ENCODE measurements at regions not wholly inside any gene's neighbourhood (a gene's known extent, or its start where the extent isn't known, plus 50 kb on each side); places are given as distances from the start of the nearest gene placed in this dataset.
A peak's percentile ranks its signal among the peaks of the same experiment; 100 is the strongest.
"Not testable (repeated sequence)": the region's sequence is repeated elsewhere in the genome, so short reads cannot be mapped to it uniquely, and the experiment has no call there.

DNA sequence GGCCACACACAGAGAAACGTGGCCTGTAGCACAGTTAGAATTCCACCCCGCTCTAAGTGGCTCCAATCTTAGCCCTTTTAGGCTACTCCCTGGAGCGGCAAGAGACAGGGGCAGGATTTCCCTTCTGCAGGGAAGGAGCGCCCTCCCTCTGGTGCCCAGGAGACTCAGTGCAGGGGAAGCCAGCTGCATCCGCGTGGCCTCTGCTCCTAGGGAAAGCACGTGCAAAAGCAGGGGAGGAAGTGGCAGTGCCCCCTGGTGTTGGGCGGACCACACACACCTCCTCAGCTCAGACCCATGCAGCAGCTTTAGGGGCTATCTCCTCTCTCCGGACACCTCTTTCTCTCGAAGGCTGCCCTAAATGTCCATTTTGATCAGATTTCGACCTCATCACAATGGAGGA, 50.0 kb downstream of the SPRING1 start:
- peak; percentile 21 to 29 for DNase-seq (ENCODE audit: low read depth in 2 of 2)

DNA sequence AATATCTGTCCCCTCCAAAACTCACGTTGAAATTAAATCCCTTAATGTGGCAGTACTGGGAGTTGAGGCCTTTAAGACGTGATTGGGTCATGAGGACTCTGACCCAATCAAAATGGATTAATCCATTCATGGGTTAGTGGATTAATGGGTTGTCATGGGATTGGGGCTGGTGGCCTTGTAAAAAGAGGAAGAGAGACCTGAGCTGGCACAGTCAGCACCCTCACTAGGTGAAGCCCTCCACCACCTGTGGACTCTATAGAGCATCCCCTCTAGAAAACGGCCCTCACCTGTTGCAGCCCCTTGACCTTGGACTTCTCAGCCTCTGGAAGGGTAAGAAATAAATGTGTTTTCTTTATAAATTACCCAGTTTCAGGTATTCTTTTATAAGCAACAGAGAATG, 53.0 kb downstream of the SPRING1 start:
- no peak for DNase-seq (ENCODE audit: low read depth in 2 of 2)

DNA sequence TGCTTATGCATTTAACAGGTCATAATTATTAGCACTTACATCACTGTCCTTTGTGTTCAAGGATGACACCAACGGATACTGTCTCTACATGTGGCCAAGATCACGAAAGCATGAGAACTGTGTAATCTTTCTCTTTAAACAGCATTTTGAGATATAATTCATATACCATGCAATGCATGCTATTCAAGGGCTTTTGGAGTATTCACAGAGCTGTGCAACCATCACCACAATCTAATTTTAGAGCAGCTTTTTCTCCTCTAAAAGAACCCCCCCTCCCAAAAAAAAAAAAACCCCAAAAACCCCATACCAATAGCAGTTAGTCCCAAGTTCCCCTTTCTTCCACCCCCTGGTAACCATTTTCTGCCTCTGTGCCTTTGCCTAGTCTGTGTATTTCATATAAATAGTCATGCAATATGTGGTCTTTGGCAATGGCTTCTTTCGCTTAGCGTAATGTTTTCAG, 60.6 kb downstream of the SPRING1 start:
- no peak for DNase-seq (ENCODE audit: low read depth in 2 of 2)

DNA sequence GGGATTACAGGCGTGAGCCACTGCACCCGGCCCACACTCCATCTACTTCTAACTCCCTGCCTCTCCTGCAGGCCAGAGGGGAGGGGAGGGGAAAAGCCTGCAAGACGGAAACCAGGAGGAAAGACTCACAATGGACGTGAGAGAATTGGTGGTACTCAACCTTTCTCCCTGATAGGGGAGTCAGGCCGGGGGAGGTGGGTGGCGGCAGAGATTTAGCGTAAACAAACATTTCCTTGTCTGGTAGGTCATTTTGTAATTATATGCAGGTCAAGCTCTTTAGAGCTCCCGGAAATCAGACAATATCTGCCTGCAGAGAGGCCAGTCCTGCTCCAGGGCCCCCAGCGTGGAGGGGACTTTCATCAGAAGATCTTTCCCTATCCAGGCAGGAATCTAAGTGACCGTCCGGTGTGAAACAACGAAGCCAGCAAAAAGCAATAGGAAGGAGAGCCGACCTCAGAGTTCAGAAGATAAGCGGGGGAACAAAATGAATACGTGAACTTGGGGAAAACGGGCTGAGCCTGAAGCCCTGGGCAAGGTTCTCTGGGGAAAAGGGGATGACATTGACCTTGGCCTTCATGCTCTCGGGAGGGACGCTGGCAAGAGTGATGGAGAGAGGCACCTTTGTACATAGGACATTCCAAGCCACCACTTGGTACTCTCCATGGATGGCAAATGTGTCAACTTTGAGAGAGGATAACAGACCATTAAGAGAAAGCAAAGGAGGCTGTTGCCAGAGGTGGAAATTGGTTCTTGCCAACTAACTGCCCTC, 62.3 kb downstream of the SPRING1 start:
- DNase-seq (ENCODE audit: low read depth in 2 of 2) = no peak

DNA sequence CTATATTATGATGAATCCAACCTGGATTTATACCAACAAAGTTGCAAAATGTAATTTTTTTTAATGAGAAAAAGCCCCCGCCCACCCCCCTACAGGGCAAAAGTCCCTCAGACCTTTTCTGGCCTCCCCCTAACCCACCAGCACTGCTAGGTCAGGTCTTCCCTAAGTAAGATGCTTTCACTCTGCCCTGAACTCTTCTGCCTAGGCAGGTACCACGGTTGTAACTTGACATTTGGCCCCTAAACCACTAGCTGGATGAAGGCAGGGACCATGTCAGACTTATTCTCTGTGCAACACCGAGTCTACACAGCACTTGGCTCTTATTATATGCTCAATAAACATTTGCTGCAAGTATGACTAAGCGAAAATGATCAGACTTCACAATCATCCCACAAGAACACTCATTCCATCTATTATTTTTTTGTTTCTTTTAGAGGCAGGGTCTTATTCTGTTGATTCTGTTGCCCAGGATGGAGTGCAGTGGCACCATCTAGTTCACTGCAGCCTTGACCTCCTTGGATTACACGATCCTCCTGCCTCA, 63.2 kb downstream of the SPRING1 start:
- no peak for DNase-seq (ENCODE audit: low read depth in 2 of 2)

DNA sequence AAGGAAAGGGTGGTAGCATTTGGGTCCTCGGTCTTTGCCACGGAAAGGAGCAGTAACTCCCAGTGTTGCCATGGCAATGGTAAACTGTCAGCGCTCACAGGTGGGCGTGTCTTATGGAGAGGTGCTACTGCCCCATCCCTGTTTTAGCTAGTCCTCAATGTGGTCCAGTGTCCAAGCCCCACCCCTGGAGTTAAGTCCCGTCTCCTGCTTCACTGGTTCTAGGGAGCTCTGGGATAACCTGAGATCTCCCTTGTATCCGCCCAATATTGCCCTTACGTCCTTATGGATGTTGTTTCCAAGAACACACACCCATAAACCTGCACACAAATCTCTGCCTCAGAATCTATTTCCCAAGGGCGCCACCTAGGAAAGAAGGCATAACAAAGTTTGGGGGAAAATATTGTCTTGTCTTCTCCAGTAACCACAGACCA, 64.2 kb downstream of the SPRING1 start:
- DNase-seq (ENCODE audit: low read depth in 2 of 2) = no peak

DNA sequence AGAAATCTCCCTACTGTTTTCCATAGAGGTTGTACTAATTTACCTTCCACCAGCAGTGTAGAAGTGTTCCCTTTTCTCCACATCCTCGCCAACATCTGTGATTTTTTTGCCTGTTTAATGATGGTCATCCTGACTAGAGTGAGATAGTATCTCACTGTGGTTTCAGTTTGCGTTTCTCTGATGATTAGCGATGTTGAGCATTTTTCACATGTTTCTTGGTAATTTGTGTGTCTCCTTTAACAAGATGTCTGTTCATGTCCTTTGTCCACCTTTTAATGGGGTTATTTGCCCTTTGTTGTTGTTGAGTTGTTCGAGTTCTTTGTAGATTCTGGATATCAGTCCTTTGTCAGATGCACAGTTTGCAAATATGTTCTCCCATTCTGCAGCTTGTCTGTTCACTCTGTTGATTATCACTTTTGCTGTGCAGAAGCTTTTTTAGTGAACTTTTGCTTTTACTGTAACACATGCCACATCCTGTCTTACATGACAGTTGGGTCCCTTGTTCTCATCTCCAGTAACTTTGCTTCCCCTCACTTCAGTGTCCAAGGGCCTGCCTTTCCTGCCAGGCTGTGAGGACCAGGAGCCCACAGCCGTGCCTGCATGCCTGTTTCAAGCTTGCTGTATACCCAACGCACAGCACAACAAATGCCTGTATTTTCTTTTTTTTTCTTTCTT, 64.9 kb downstream of the SPRING1 start:
- DNase-seq (ENCODE audit: low read depth in 2 of 2) = no peak

DNA sequence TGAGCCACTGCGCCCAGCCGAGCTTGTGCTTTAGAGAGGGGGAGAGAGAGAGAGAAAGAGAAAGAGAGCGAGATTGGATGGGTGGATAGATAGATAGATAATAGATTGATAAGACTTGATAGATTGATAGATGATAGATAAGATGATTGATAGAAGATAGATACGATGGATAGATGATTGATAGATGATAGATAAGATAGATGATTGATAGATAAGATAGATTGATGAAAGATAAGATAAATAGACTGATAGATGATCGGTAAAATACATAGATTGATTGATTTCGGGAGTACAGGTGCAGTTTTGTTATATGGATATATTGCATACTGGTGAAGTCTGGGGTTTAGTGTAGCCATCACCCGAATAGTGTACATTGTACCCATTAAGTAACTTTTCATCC, 65.9 kb downstream of the SPRING1 start:
- DNase-seq (ENCODE audit: low read depth in 2 of 2) = no peak

DNA sequence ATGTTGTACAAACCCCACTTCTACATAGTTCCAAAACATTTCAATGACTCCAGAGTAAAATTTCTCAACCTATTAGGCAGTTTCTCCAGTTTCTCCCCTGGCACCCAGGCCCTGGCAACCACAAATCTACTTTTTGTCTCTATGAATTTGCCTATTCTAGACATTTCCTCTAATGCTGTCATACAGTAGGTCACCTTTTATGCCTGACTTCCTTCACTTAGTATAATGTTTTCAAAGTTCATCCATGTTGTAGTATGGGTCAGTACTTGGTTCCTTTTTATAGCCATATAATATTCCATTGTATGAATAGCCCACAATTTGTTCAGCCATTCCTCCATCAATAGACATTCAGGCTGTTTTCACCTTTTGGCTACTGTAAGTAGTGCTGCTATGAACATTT, 67.0 kb downstream of the SPRING1 start:
- DNase-seq (ENCODE audit: low read depth in 2 of 2) = no peak

DNA sequence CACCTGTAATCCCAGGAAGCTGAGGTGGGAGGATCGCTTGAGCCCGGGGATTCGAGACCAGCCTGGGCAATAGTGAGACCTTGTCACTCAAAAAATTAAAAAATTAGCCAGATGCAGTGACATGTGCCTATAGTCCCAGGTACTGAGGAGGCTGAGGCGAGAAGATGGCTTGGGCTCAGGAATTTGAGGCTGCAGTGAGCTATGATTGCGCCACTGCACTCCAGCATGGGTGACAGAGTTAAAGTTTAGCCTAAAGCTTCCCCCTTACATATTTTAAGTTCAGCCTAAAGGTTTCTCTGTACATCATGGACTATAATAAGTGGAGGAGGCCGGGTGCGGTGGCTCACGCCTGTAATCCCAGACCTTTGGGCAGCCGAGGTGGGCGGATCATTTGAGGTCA, 70.1 kb downstream of the SPRING1 start:
- DNase-seq (ENCODE audit: low read depth in 2 of 2) = no peak

DNA sequence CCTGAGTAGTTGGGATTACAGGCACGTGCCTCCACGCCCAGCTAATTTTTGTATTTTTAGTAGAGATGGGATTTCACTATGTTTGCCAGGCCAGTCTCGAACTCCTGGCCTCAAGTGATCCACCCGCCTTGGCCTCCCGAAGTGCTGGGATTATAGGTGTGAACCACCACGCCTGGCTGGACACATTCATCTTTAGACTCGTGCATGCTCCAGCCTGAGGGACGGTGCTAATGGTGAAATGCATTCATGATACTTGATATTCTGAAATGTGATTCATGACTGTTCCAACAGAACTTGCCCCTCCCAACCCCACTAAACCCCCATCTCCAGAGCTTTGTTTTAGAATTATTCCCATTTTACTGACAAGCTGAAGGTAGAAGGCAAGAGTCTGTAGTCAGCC, 71.0 kb downstream of the SPRING1 start:
- not testable (repeated sequence) for DNase-seq (ENCODE audit: low read depth in 2 of 2)

DNA sequence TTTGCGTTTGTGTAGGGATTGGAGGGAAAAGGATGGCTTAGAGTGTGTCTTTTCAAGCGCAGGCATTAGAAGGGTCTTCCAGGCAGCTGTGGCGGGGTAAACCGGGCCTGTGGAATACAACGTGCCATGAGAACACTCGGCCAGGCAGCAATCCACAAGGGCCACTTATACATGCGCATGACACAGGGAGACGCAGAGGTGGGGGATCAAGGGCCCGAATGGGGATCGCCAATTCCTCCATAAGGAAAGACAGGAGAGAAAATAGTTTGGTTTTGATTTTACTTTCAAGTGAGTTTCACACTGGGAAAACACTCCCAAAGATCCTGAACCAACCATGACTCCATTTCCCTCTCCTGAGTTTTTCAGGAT, 71.6 kb downstream of the SPRING1 start:
- no peak for DNase-seq (ENCODE audit: low read depth in 2 of 2)

DNA sequence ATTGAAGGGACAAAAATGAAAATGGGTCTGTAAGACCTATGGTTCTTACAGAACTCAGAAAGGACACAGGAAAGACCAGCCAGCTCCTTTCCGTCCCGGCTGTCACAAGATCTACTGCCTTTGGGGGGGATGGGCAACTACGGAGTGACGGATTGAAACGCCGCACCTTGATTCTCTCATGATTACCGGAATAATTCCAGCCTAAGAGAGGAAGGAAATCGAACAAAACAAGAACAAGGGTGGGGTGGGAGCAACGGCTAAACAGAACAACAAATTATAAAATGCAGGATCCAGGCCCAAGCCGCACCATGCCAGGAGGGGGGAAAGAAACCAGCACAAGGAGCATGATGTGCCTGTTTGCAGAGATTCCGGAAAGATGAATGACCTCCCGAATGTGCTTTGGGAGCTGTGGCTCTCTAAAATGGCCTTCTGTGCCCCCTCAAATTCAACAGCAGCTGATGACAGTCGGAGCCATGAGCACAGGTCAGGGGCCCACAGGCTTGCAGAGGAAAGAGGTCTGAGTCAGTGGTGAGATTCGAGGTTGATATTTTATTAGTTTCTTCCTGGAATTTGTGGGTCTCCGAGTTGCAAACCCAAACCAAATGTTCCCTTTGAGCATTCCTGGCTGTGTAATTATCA, 72.1 kb downstream of the SPRING1 start:
- no peak for DNase-seq (ENCODE audit: low read depth in 2 of 2)

DNA sequence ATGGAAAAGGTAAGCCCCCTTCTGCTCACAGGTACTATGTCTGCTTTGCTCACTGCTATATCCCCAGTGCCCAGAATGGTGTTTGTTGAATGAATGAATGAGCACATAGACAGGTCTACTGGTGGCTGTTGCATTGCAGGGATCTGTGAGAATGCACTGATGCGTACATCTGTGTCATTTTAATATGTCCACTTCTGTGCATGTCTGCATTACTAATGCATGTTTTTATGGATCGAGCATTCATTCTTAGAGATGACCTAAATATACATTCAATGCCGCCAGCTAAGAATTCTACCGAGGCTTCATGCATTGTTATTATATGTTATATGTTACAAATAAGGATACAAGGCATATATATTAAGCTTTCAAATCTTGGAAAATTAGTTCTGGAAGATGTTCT, 73.8 kb downstream of the SPRING1 start:
- no peak for DNase-seq (ENCODE audit: low read depth in 2 of 2)

DNA sequence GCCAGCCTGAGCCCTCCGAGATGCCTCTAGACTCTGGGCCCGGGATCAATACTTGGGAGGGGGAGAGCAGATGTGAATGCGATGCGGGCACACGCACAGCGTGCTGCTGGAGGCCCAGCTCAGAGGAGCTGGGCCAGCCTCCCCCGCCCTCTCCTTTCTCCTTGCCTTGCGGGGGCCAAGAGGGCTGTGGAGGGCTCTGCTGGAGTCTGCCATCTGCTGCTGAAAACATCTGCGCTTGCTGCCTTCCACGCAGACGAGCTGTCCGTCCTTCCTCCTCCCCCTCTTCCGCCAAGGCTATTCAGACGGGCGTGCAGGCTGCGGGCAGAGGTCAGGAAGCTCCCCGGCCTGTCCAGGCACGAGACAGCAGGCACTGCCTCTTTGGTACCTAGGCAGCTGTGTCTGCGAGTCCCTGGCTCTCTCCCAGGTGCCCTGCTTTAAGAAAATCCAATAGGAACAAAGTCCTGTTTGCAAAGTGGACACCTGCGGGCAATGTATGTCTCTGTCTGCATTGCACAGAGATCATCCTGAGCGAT, 75.2 kb downstream of the SPRING1 start:
- no peak for DNase-seq (ENCODE audit: low read depth in 2 of 2)

DNA sequence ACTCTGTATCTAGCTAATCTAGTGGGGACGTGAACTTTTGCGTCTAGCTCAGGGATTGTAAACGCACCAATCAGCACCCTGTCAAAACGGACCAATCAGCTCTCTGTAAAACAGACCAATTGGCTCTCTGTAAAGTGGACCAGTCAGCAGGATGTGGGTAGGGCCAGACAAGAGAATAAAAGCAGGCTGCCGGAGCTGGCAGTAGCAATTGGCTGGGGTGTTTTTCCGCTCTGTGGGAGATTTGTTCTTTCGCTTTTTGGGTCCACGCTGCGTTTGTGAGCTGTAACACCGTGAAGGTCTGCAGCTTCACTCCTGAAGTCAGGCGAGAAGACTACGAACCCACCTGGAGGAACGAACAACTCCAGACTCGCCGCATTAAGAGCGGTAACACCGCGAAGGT, 76.5 kb downstream of the SPRING1 start:
- no peak for DNase-seq (ENCODE audit: low read depth in 2 of 2)

DNA sequence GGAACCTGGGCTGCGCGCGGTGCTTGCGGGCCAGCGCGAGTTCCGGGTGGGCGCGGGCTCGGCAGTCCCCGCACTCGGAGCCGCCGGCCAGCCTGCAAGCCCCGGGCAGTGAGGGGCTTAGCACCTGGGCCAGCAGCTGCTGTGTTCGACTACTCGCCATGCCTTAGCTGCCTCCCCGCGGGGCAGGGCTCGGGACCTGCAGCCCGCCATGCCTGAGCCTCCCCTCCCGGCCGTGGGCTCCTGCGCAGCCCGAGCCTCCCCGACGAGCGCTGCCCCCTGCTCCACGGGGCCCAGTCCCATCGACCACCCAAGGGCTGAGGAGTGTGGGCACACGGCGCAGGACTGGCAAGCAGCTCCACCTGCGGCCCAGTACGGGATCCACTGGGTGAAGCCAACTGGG, 77.1 kb downstream of the SPRING1 start:
- DNase-seq (ENCODE audit: low read depth in 2 of 2) = not testable (repeated sequence)

DNA sequence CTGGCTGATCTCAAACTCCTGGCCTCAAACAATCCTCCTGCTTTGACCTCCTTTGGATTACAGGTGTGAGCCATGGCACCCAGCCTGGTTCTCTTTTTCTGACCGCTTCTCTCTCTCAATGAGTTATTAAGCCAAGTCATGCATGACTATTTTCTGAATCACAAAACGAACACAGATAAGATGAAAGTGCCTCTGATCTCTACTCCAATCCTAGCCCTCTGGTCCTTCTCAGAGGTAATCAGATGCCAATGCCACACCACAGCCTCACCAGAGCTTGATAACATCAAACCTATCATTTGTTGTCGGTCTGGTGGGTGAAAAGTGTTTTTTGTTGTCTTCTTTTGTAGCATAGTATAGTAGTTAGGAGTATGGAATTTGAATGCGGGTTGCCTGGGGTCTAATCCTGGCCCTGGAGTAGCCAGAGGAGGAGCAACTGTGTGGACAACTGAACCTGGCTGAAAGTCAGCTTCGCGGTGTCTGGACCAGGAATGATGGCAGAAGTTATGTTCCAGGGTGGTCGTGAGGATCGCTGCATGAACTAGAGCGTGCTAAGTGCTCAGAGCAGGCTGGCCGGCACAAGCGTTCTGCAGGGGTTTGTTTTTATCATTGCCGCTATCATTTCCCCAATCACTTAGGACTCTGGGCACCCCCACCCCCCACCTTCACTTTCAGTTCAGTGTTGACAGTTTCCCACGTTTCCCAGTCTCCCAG, 77.9 kb downstream of the SPRING1 start:
- no peak for DNase-seq (ENCODE audit: low read depth in 2 of 2)

DNA sequence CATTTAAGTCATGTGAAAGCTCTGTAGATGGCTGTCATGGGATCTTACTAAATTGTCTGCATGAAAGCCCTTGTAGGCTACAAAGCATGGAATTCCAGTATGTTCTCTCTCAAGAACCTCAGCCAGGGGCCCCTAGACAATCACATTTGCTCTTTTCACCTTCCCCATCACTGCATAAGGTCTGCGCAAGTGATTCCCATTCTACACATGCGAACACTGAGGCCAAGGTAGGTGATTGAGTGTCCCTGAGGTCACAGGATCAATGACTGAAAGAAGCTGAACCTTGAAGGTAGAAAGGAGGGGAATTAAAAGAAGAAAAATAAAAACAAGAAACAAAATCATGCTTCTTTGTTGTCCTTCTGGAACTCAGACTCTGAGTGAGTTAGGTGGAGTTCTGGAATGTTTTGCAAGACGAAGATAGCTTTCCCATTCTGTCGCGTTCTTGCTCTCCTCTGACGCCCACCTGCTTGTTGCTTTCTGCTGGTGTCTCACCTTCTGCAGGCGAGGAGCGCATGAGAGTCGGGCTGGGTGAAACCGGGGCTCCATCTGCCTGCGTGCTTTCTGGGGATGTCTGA, 79.9 kb downstream of the SPRING1 start:
- DNase-seq (ENCODE audit: low read depth in 2 of 2) = no peak

DNA sequence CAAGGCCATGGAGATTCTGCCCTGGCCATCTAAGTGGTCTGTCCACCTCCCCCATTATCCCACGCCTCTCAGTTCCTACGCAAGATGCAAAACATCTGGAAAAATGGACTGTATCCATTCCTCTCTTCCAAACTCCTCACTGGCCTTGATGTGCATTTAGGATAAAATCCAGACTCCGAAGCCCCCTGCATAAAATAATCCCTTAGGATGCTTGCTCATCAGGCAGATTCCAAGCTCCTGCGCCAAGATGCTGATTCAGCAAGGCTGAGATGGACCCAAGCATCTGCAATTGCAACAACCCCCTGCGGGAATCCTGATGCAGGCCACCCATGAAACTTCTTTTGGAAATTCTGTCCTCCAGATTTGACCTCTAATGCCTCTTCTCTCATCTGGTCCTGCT, 81.6 kb downstream of the SPRING1 start:
- no peak for DNase-seq (ENCODE audit: low read depth in 2 of 2)

DNA sequence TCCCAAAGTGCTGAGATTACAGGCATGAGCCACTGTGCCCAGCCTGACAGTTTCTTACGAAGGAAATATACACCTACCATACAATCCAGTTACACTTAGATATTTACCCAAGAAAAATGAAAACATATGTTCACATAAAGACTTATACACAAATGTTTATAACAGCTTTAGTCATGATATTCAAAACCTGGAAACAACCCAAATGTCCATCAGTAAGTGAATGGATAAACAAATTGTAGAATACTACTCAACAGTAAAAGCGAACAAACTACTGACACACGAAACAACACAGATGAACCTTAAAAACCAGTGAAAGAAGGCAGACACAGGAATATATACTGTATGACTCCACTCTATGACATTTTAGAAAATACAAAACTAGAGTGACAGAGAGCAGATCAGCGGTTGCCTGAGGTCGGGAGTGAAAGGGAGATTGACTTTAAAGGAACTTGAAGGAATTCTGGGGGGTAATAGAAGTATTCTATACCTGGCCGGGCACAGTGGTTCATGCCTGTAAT, 83.6 kb downstream of the SPRING1 start:
- no peak for DNase-seq (ENCODE audit: low read depth in 2 of 2)

Measured in stimulated activated CD4-positive, alpha-beta T cell treated with anti-CD3 and anti-CD28 coated beads, Interleukin-15, amount 100 ng/mL, for 48 hours (primary cell).